ENCODE measurements at regions not wholly inside any gene's neighbourhood (a gene's known extent, or its start where the extent isn't known, plus 50 kb on each side); places are given as distances from the start of the nearest gene placed in this dataset.

DNA sequence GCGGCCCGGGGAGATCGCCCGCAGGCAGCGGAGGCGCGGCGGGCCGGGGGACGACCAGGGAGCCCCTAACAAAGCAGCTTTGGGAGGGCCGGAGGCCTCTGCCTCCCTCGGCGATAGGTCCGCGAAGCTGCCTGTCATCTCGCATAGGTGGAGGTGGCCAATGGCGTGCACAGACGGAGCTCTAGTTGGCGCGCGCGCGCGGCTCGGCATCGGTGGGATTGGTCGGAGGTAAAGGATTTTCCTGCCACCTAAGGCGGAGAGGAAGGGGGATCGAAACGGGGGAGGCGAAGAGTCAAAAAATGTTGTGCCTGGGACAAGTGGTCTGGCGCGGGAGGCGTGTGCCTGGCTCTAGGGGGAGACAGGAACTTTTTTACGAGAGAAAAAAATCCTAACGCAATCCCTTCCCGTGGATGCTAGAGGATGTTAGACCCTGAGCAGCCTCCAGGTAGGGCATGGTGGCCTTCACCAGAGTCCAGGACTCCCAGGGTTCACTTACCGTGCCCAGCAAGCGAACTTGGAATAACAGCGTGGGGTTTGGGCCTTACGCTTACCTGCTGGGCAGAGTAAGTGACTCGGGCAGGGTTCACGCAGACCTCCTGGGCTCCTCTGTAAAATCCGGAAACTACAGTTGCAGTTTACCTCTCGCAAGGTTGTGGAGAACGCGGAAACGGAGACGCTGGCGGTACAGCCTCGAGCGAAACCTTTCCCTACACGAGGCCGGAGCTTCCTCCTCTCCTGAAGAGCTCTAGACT, 99.9 kb upstream of the SOD1 start:
- Mint-ChIP-seq H3K9me3 (no peaks in the 10 kb centered on the region), H3K4me1 (ENCODE audit: low read depth) (peaks cover 42% of the 10 kb centered on the region), H3K36me3 (ENCODE audit: low read depth) (peaks cover 8% of the 10 kb centered on the region), H3K4me3 (peak overlapping the region; percentile 89), H3K27me3 (ENCODE audit: insufficient read depth) (peaks cover 35% of the 10 kb centered on the region), H3K27ac (peak overlapping the region; percentile 91)
- peak; percentile 92 for DNase-seq (ENCODE audit: low spot score)
- intact Hi-C loops (cut with micrococcal nuclease): loop anchor here (1.0 to 10.0 kb wide), 11 partner anchors 21 to 845 kb away; partner anchors contain the start of genes KRTAP21-3, MIS18A and SOD1

DNA sequence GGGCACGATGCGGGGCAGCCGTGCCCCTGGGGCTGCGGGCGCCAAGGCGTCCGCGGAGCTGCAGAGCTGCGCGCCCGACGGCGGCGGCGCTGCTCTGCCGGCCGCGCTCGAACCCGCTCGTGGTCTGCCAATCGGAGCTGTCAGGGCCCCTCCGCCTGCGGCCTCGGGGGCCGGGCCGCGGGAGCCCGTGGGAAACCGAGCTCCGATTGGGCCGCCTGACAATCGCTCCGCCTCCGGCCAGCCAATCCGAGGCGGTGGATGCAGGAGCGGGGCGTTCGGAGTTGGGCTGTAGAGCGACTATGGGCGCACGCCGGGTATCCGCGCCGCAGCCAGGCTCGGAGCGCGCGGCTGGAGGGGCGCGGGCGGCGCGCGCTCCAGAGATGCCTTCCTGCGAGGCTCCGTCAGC, 100.5 kb upstream of the SOD1 start:
- peaks cover 48% of the 10 kb centered on the region for H3K4me1 Mint-ChIP-seq (ENCODE audit: low read depth)
- peak; percentile 93 for DNase-seq (ENCODE audit: low spot score)
- no peaks in the 10 kb centered on the region for H3K9me3 Mint-ChIP-seq
- intact Hi-C loops (cut with micrococcal nuclease): loop anchor here (1.0 to 10.0 kb wide), 11 partner anchors 22 to 844 kb away; partner anchors contain the start of genes KRTAP21-3, MIS18A and SOD1
- H3K27ac Mint-ChIP-seq: no peak overlapping the region
- H3K27me3 Mint-ChIP-seq (ENCODE audit: insufficient read depth): peaks cover 35% of the 10 kb centered on the region
- peak overlapping the region; percentile 89 for H3K4me3 Mint-ChIP-seq
- peaks cover 9% of the 10 kb centered on the region for H3K36me3 Mint-ChIP-seq (ENCODE audit: low read depth)

DNA sequence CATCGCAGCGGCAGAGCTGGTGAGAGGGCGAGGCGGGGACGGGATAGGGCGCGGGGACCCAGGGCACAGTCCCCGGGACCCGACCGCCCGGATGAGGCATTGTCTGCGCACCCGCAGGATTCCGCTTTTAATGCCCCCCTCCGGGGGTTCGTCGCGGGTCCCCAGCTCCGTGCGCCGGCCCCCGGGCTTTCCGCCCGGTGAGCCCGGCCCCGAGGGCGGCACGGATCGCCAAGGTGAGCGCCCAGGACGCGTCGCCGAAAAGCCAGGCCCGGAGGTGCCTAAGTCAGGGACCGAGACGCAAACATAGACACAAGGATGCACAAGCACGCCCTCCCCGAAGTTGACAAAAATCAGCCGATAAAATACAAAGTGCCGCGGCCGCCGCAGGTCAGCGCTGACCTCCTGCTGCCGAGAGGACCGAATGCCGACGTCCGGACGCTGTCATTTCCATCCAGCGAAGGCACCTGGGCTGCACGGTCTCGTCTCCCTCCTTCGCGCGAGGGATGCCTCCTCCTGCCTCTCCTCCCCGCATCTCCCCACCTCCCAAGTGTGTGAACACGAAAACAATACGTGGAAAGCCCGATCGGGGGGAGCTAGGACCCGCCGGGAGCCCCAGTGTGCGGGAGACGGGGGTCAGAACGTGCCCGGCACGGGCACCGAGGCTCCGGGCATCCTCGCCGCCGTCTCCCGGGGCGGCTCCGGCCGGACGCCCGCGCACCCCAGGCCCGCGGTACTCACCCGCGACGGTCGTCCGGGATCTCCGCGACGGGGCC, 101.1 kb upstream of the SOD1 start:
- peaks cover 37% of the 10 kb centered on the region for H3K27me3 Mint-ChIP-seq (ENCODE audit: insufficient read depth)
- H3K4me3 Mint-ChIP-seq: peak overlapping the region; percentile 79
- no peaks in the 10 kb centered on the region for H3K9me3 Mint-ChIP-seq
- H3K27ac Mint-ChIP-seq: no peak overlapping the region
- peaks cover 9% of the 10 kb centered on the region for H3K36me3 Mint-ChIP-seq (ENCODE audit: low read depth)
- peaks cover 54% of the 10 kb centered on the region for H3K4me1 Mint-ChIP-seq (ENCODE audit: low read depth)
- intact Hi-C loops (cut with micrococcal nuclease): loop anchor here (2.0 to 10.0 kb wide), 6 partner anchors 22 to 844 kb away; partner anchors contain the start of genes KRTAP21-3, MIS18A and SOD1
- peak; percentile 9 for DNase-seq (ENCODE audit: low spot score)

DNA sequence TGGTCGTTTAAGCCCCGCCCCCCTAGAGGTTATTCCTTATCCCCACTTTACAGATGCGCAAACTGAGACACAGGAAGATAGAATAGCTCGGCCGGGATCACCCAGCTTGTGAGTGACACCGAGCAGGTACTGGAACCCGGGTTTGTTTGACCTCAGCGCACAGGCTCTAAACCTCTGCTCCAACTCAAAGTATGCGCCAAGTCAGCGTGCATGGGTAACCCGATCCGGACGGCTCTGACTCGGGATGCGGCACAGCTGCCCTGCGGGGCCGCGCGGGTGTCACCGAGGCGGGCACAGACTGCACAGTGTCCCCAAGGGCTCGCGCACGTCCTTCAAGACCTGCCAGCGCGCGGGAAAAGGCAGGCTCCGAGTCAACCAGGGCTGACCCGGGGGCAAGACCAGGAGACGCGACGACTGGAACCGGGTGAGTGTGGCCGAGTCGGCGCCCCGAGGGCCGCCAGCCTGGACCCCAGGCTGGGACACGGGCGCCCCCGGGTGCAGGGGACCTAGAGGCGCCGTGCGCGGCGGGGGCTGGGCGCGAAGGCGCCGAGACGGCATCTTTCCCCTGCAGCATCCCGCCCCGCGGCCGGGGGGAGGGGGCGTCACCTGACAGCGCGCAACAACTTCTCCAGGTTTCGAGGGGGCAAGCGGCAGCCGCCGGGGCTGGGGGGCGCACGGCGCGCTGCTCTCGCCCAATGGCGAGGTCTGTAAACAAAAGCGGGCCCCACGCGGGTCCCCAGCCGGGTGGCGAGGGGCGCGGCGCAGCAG, 101.9 kb upstream of the SOD1 start:
- Mint-ChIP-seq H3K27me3 (ENCODE audit: insufficient read depth) (peaks cover 41% of the 10 kb centered on the region), H3K27ac (no peak overlapping the region), H3K4me1 (ENCODE audit: low read depth) (peaks cover 62% of the 10 kb centered on the region), H3K36me3 (ENCODE audit: low read depth) (peaks cover 13% of the 10 kb centered on the region), H3K4me3 (peak overlapping the region; percentile 83), H3K9me3 (no peaks in the 10 kb centered on the region)
- intact Hi-C loops (cut with micrococcal nuclease): loop anchor here (2.0 to 10.0 kb wide), 6 partner anchors 23 to 843 kb away; partner anchors contain the start of genes KRTAP21-3, MIS18A and SOD1
- peak; percentile 2 for DNase-seq (ENCODE audit: low spot score)

GRCh38 chr21:31556662-31557061, 102.8 kb upstream of the SOD1 start:
- H3K36me3 Mint-ChIP-seq (ENCODE audit: low read depth): peaks cover 14% of the 10 kb centered on the region
- no peaks in the 10 kb centered on the region for H3K9me3 Mint-ChIP-seq
- peaks cover 64% of the 10 kb centered on the region for H3K4me1 Mint-ChIP-seq (ENCODE audit: low read depth)
- no peak overlapping the region for H3K27ac Mint-ChIP-seq
- intact Hi-C loops (cut with micrococcal nuclease): loop anchor here (5.0 to 10.0 kb wide), 3 partner anchors 109 to 842 kb away; partner anchors contain the start of genes KRTAP21-3 and MIS18A
- H3K27me3 Mint-ChIP-seq (ENCODE audit: insufficient read depth): peaks cover 47% of the 10 kb centered on the region
- H3K4me3 Mint-ChIP-seq: peak overlapping the region; percentile 83
- no peak for DNase-seq (ENCODE audit: low spot score)

DNA sequence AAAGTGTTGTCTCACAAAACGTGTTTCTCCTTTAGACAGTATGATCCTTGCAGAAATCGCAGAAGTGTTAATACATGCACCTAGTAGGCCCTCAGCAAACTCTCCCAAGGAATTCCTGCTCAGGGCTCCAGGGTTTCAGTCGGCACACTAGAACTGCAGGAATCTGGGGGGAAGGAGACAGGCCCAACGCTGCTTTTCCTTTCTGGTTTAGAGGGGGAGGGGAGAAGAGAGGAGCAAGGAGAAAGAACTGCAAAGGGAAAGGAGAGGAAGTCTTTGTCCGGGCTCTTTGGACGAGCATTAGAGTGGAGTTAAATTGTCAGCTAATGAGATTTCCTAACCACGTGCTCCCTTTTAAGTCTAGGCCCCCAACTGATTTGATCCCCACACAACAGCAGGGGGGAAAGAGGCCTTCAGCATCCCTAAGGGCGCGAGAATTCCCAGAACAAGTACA, 103.7 kb upstream of the SOD1 start:
- H3K27me3 Mint-ChIP-seq (ENCODE audit: insufficient read depth): peaks cover 55% of the 10 kb centered on the region
- H3K27ac Mint-ChIP-seq: no peak overlapping the region
- peak overlapping the region; percentile 19 for H3K4me3 Mint-ChIP-seq
- no peaks in the 10 kb centered on the region for H3K9me3 Mint-ChIP-seq
- H3K4me1 Mint-ChIP-seq (ENCODE audit: low read depth): peaks cover 64% of the 10 kb centered on the region
- DNase-seq (ENCODE audit: low spot score): no peak
- intact Hi-C loops (cut with micrococcal nuclease): loop anchor here (2.0 to 10.0 kb wide), 4 partner anchors 108 to 841 kb away; partner anchors contain the start of genes KRTAP21-3 and MIS18A
- H3K36me3 Mint-ChIP-seq (ENCODE audit: low read depth): peaks cover 14% of the 10 kb centered on the region

DNA sequence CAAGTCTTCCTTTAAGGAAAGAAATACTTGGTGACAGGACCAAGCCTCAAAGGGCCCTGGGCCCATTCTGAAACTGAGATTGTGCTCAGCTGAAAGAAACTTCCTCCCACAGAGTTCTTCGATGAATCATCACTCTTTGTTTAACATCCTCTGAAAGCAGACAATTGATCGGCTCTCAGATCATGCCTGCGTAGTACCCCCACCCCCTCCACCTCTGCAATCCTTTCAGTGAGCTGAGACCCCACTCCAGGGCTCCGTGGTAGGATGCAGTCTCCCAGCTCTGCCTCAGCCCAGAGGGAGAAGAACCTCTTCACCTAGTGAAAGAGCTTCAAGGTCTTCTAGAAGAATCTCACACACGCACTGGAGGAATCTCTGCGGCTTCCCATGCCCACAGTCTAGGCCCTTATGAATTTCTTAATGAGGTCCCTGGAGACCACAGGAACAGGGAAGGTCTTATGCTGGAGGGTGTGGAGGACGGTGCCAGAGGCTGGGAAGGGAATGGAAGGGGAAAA, 104.9 kb upstream of the SOD1 start:
- Mint-ChIP-seq H3K27ac (no peak overlapping the region), H3K27me3 (ENCODE audit: insufficient read depth) (peaks cover 53% of the 10 kb centered on the region), H3K36me3 (ENCODE audit: low read depth) (peaks cover 16% of the 10 kb centered on the region), H3K4me1 (ENCODE audit: low read depth) (peaks cover 52% of the 10 kb centered on the region), H3K9me3 (no peaks in the 10 kb centered on the region), H3K4me3 (peak overlapping the region; percentile 31)
- peak; percentile 18 for DNase-seq (ENCODE audit: low spot score)
- intact Hi-C loops (cut with micrococcal nuclease): loop anchor here (1.0 to 10.0 kb wide), 10 partner anchors 45 to 840 kb away; partner anchors contain the start of genes KRTAP21-3 and MIS18A

- Mint-ChIP-seq H3K27ac (no peak overlapping the region), H3K9me3 (no peaks in the 10 kb centered on the region), H3K36me3 (ENCODE audit: low read depth) (peaks cover 14% of the 10 kb centered on the region), H3K4me3 (no peak overlapping the region), H3K27me3 (ENCODE audit: insufficient read depth) (peaks cover 54% of the 10 kb centered on the region), H3K4me1 (ENCODE audit: low read depth) (peaks cover 51% of the 10 kb centered on the region)
- intact Hi-C loops (cut with micrococcal nuclease): loop anchor here (1.0 to 10.0 kb wide), 9 partner anchors 45 to 839 kb away; partner anchors contain the start of genes KRTAP21-3 and MIS18A
- no peak for DNase-seq (ENCODE audit: low spot score)
Measured at GRCh38 chr21:31553926-31554325, 105.6 kb upstream of the SOD1 start.

DNA sequence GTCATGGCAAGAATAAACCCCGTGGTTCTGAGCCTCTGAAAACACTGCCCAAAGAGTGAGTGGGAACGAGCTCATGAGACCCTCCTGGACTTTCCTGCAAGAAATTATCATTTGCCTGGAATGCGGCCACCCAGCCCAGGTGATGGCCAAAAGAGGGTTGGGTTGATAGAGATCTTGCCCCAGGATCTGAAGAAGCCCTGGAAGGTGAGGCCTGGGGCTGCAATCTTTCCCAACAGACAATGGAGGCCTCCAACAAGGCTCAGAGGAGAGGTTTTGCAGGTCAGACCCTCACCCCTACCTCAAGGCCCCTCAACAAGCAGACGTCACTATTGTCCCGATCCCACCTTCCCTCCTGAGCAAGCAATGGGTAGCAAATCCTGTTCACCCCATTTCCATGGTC, 106.0 kb upstream of the SOD1 start:
- peaks cover 56% of the 10 kb centered on the region for H3K4me1 Mint-ChIP-seq (ENCODE audit: low read depth)

DNA sequence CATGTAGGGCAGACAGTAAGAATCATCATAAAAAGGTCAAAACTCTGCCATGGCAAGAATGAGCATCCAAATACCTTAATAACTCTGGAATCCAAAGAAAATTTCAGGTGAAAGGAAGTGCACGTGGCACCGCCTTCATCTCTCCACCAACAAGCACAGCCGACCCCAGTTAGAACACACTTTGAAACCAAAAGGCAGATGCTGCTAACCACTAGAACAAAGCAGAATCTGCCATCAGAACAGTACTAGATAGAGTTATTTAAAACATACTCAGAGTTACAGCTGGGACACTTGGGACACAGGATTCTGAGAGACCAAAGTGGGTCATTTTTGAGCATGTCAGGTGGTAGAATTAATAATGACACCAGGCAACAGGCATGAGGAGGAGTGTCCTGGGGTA, 106.7 kb upstream of the SOD1 start:
- intact Hi-C loops (cut with micrococcal nuclease): loop anchor here (10.0 kb wide), 2 partner anchors 722 to 838 kb away; partner anchors contain the start of genes KRTAP21-3 and MIS18A
- Mint-ChIP-seq H3K27me3 (ENCODE audit: insufficient read depth) (peaks cover 60% of the 10 kb centered on the region), H3K27ac (no peak overlapping the region), H3K4me3 (peak overlapping the region; percentile 0), H3K36me3 (ENCODE audit: low read depth) (peaks cover 14% of the 10 kb centered on the region), H3K9me3 (no peaks in the 10 kb centered on the region), H3K4me1 (ENCODE audit: low read depth) (peaks cover 56% of the 10 kb centered on the region)
- DNase-seq (ENCODE audit: low spot score): no peak

More for the DNA sequence above, 106.0 kb upstream of the SOD1 start:
- H3K27ac Mint-ChIP-seq: no peak overlapping the region
- H3K27me3 Mint-ChIP-seq (ENCODE audit: insufficient read depth): peaks cover 58% of the 10 kb centered on the region
- H3K4me3 Mint-ChIP-seq: no peak overlapping the region
- H3K9me3 Mint-ChIP-seq: no peaks in the 10 kb centered on the region
- no peak for DNase-seq (ENCODE audit: low spot score)
- intact Hi-C loops (cut with micrococcal nuclease): loop anchor here (10.0 kb wide), 2 partner anchors 721 to 839 kb away; partner anchors contain the start of genes KRTAP21-3 and MIS18A
- H3K36me3 Mint-ChIP-seq (ENCODE audit: low read depth): peaks cover 14% of the 10 kb centered on the region

DNA sequence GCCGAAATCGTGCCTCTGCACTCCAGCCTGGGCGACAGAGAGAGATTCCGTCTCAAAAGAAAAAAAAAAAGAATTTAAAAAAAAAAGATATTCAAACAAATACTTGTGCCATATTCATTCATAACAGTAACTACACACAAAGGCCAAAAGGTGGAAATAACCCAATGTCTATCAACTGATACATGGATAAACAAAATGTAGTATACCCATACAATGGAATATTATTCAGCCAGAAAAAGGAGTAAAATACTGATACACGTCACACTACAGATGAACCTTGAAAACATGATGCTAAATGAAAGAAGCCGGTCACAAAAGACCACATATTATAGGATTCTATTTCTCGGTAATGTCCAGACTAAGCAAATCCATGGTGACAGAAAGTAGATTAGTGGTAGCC, 109.4 kb upstream of the SOD1 start:
- peaks cover 50% of the 10 kb centered on the region for H3K27me3 Mint-ChIP-seq (ENCODE audit: insufficient read depth)
- intact Hi-C loops (cut with micrococcal nuclease): loop anchor here (10.0 kb wide), 2 partner anchors 725 to 835 kb away; partner anchors contain the start of genes KRTAP21-3 and MIS18A

DNA sequence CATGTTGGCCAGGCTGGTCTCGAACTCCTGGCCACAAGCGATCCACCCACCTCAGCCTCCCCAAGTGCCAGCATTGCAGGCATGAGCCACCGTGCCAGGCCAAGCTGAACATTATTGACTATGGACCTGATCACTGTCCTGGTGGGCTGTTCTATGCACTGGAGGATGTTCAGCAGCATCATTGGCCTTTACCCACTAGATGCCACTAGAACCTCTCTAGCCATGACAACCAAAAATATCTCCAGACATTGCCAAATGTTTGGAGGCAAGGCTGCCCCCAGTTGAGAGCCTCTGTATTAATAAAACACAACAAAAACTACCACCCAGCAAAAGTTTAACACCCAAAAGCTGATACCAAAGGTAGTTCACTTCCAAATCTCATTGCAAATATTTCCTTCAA, 110.8 kb upstream of the SOD1 start:
- intact Hi-C loops (cut with micrococcal nuclease): no loop called here
- peaks cover 21% of the 10 kb centered on the region for H3K4me1 Mint-ChIP-seq (ENCODE audit: low read depth)
- H3K27ac Mint-ChIP-seq: no peak overlapping the region

More for the DNA sequence above, 109.4 kb upstream of the SOD1 start:
- H3K27ac Mint-ChIP-seq: no peak overlapping the region
- no peaks in the 10 kb centered on the region for H3K9me3 Mint-ChIP-seq
- peaks cover 35% of the 10 kb centered on the region for H3K4me1 Mint-ChIP-seq (ENCODE audit: low read depth)
- no peak for DNase-seq (ENCODE audit: low spot score)
- H3K36me3 Mint-ChIP-seq (ENCODE audit: low read depth): peaks cover 7% of the 10 kb centered on the region
- no peak overlapping the region for H3K4me3 Mint-ChIP-seq

More for the DNA sequence above, 110.8 kb upstream of the SOD1 start:
- no peak overlapping the region for H3K4me3 Mint-ChIP-seq
- peaks cover 6% of the 10 kb centered on the region for H3K36me3 Mint-ChIP-seq (ENCODE audit: low read depth)
- peaks cover 49% of the 10 kb centered on the region for H3K27me3 Mint-ChIP-seq (ENCODE audit: insufficient read depth)
- H3K9me3 Mint-ChIP-seq: no peaks in the 10 kb centered on the region
- DNase-seq (ENCODE audit: low spot score): no peak

Measured in activated T-helper 1 cell treated with anti-CD3 and anti-CD28 coated beads, Interleukin-12 subunit alpha, Interleukin-12 subunit beta, Interleukin-2, Interleukin-4 antibody, amounts not matched to agents 30 ng/mL and 10 ng/mL and 1 ng/mL, durations not matched to agents 14 hours and 24 hours and 36 hours (primary cell).